ENCODE measurements at regions not wholly inside any gene's neighbourhood (a gene's known extent, or its start where the extent isn't known, plus 50 kb on each side); places are given as distances from the start of the nearest gene placed in this dataset.

- in situ Hi-C loops (cut with MboI; ENCODE audit: low sequenced_read_pairs), result no loop called here
These were observed 63.2 kb upstream of the NPAS2 start for GRCh38 chr2:100756704-100757103.

GRCh38 chr2:100757621-100758394 is 62.1 kb upstream of the NPAS2 start:
- in situ Hi-C loops (cut with MboI; ENCODE audit: low sequenced_read_pairs), result no loop called here

- in situ Hi-C loops (cut with MboI; ENCODE audit: low sequenced_read_pairs), result no loop called here
These were observed 60.0 kb upstream of the NPAS2 start for GRCh38 chr2:100759901-100760300.

GRCh38 chr2:100761365-100761764 is 58.6 kb upstream of the NPAS2 start:
- in situ Hi-C loops (cut with MboI; ENCODE audit: low sequenced_read_pairs), result no loop called here

- in situ Hi-C loops (cut with MboI; ENCODE audit: low sequenced_read_pairs), result no loop called here
These were observed 55.5 kb upstream of the NPAS2 start for GRCh38 chr2:100764430-100764829.

- in situ Hi-C loops (cut with MboI; ENCODE audit: low sequenced_read_pairs), result no loop called here
These were observed 54.5 kb upstream of the NPAS2 start for GRCh38 chr2:100765481-100765880.

- in situ Hi-C loops (cut with MboI; ENCODE audit: low sequenced_read_pairs), result no loop called here
These were observed 53.7 kb upstream of the NPAS2 start for GRCh38 chr2:100766256-100766655.

GRCh38 chr2:100766806-100767205 is 53.1 kb upstream of the NPAS2 start:
- in situ Hi-C loops (cut with MboI; ENCODE audit: low sequenced_read_pairs), result no loop called here

- in situ Hi-C loops (cut with MboI; ENCODE audit: low sequenced_read_pairs), result no loop called here
These were observed 52.7 kb upstream of the NPAS2 start for GRCh38 chr2:100767224-100767653.

- in situ Hi-C loops (cut with MboI; ENCODE audit: low sequenced_read_pairs), result no loop called here
These were observed 51.8 kb upstream of the NPAS2 start for GRCh38 chr2:100767810-100768806.
